Testis (tissue), 2 donors: ENCODE measurements at regions not wholly inside any gene's neighbourhood (a gene's known extent, or its start where the extent isn't known, plus 50 kb on each side); places are given as distances from the start of the nearest gene placed in this dataset.

ENCODE experiments used
- DNase-seq: peaks from one replicate; pipeline ENCODE4 v3.0.0-alpha.2; 2019
- H3K27ac ChIP-seq, 2 donors: fragments of 200-600 bp; sonication (generic); one replicate each; pipeline ENCODE4 v1.5.1; 2019
- H3K27me3 ChIP-seq: fragments of 200-600 bp; sonication (generic); one replicate; pipeline ENCODE4 v1.5.1; 2019
- H3K36me3 ChIP-seq: fragments of 200-600 bp; sonication (generic); one replicate; pipeline ENCODE4 v1.5.1; 2017; ENCODE audit warnings: low read depth; ENCODE audit errors: missing control alignments
- H3K4me1 ChIP-seq: fragments of 200-600 bp; sonication (generic); one replicate; pipeline ENCODE4 v1.5.1; 2019
- H3K4me3 ChIP-seq, 2 donors: fragments of 200-600 bp; sonication (generic); one replicate each; pipeline ENCODE4 v1.5.1; 2017 to 2019
- H3K9me3 ChIP-seq: fragments of 200-600 bp; sonication (generic); one replicate; pipeline ENCODE4 v1.5.1; 2017
- POLR2A ChIP-seq: fragments of 450-650 bp; IDR thresholded peaks from one replicate; pipeline ENCODE4 v1.6.1; 2017; ENCODE audit warnings: antibody characterized with exemption, mild to moderate bottlenecking, moderate library complexity
- WGBS, 2 donors: methylation state at CpG; one replicate each; pipeline ENCODE4 v1.1.5; 2018; 5-methylcytosine and 5-hydroxymethylcytosine counted together
- intact Hi-C: fragments of 100-400 bp; cut with DNase I; formaldehyde crosslinking; loops from one replicate; pipeline ENCODE4 v1.15.1; 2023; ENCODE audit warnings: low total_unique reads
- TF ChIP-seq, protein P1 (sequence below), 3 experiments: fragments of 450-650 bp in 2 of 3; fragments of 200-600 bp in 1 of 3; sonication (generic) in 1 of 3; IDR thresholded peaks; one replicate each; pipeline ENCODE4 v1.5.1; 2016 to 2019; ENCODE audit warnings: antibody characterized with exemption in 3 of 3, mild to moderate bottlenecking in 2 of 3, moderate library complexity in 1 of 3

- TF ChIP-seq POLR2A = no peak
- TF ChIP-seq, protein P1, sequence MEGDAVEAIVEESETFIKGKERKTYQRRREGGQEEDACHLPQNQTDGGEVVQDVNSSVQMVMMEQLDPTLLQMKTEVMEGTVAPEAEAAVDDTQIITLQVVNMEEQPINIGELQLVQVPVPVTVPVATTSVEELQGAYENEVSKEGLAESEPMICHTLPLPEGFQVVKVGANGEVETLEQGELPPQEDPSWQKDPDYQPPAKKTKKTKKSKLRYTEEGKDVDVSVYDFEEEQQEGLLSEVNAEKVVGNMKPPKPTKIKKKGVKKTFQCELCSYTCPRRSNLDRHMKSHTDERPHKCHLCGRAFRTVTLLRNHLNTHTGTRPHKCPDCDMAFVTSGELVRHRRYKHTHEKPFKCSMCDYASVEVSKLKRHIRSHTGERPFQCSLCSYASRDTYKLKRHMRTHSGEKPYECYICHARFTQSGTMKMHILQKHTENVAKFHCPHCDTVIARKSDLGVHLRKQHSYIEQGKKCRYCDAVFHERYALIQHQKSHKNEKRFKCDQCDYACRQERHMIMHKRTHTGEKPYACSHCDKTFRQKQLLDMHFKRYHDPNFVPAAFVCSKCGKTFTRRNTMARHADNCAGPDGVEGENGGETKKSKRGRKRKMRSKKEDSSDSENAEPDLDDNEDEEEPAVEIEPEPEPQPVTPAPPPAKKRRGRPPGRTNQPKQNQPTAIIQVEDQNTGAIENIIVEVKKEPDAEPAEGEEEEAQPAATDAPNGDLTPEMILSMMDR (IDR thresholded peaks at IDR 0.05) = no peak
- no peak for DNase-seq
- Histone ChIP-seq H3K9me3 (no peaks in the 10 kb centered on the region), H3K27ac (no peak overlapping the region), H3K4me3 (no peak overlapping the region), H3K27me3 (no peaks in the 10 kb centered on the region), H3K4me1 (no peaks in the 10 kb centered on the region), H3K36me3 (no peaks in the 10 kb centered on the region)
- intact Hi-C loops = no loop called here
Measured at GRCh38 chr7:11302121-11302520, 328.4 kb downstream of the PHF14 start.

DNA sequence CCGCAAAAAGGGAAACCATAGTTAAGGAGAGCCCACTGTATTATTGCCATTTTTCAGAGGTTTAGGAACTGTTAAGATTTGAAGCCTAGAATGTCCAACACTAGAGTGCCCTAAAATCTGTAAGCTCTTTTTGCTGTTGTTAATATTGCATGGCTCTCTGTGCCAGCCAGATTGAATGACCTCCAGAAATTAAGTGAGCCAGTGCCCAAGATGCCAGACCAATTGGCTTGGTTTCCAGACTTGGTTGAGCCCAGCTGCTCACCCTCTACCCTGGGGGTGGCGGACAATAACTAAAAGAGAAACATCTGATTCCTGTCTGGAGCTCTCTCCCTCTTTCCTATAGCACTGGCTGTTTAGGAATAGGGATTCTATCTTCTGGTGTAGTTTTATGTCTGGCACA lies 340.1 kb downstream of the PHF14 start:
- Histone ChIP-seq H3K36me3 (no peaks in the 10 kb centered on the region), H3K27ac (no peak overlapping the region), H3K27me3 (no peaks in the 10 kb centered on the region), H3K9me3 (no peaks in the 10 kb centered on the region), H3K4me1 (no peaks in the 10 kb centered on the region), H3K4me3 (no peak overlapping the region)
- no peak for TF ChIP-seq POLR2A
- TF ChIP-seq, protein P1 (IDR thresholded peaks at IDR 0.05) = no peak
- intact Hi-C loops = no loop called here
- no peak for DNase-seq
- WGBS, 2 donors = 91 to 93% methylated on average over 2 of the region's 2 CpGs

GRCh38 chr7:11315666-11316258 lies 342.1 kb downstream of the PHF14 start:
- Histone ChIP-seq H3K27ac (no peak overlapping the region), H3K9me3 (no peaks in the 10 kb centered on the region), H3K4me1 (no peaks in the 10 kb centered on the region), H3K4me3 (no peak overlapping the region), H3K27me3 (no peaks in the 10 kb centered on the region), H3K36me3 (no peaks in the 10 kb centered on the region)
- intact Hi-C loops = no loop called here
- DNase-seq = no peak
- no peak for TF ChIP-seq POLR2A
- TF ChIP-seq, protein P1 (IDR thresholded peaks at IDR 0.05) = no peak
- 79 to 88% methylated on average over 3 of the region's 3 CpGs for WGBS, 2 donors

DNA sequence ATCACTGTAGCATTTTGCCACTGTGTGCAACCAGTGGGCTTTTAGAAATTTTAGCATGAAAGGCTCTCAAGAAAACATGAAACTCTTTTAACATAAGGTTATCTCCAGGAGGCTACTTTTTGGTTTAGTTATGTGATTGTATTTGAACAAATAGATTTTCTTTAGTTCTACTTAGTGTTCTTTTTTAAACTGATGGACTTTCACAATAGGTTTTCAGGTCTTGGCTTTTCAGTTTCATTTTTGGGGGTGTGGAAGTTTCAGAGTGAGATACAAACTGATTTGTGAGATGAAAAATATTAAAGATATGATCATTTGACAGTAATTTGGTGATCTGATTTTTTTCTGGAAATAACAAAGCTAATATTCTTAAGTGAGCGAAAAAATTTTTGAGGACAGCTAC lies 344.1 kb downstream of the PHF14 start:
- WGBS, 2 donors = 90 to 95% methylated on average over 1 of the region's 1 CpG
- TF ChIP-seq POLR2A = no peak
- TF ChIP-seq, protein P1 (IDR thresholded peaks at IDR 0.05) = no peak
- Histone ChIP-seq H3K4me3 (no peak overlapping the region), H3K4me1 (no peaks in the 10 kb centered on the region), H3K36me3 (no peaks in the 10 kb centered on the region), H3K27ac (no peak overlapping the region), H3K9me3 (no peaks in the 10 kb centered on the region), H3K27me3 (no peaks in the 10 kb centered on the region)
- intact Hi-C loops = no loop called here
- DNase-seq = no peak

DNA sequence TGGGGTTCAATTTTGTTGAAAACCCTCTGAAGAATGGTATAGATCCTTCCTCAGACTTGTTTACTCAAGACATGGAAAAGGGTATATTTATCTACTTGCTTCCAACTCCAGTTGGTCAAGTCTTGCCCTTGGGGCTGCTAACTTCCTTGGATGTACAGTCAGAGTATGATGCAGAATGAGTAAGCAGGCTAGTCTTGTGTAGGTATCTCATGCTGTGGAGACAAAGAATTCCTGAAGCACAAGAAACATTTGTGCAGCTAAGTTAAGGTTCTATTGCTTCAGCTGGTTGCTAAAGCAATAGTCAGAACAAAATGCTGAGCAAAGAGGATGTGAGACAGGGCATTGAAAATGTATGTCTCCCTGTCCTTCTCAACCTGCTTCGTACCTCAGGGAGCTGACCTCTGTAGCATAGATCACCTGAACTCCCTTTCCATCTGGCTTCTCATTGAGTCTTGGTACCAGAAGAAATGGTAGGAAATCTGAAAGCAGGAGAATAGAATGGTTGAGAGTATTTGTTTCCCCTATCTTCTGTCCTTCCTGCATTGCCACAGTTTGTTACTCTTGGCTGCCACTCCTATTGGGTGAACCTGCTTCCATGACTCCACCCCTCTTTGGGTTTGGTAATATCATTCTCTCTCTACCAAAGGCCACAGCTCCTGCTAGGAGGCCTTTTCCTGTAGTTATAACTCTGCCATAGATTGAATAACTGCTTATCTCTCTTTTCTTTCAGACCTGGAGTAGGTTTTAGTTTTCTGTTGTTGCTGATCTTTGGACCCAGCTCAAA lies 346.0 kb downstream of the PHF14 start:
- intact Hi-C loops = no loop called here
- WGBS, 2 donors = 91 to 95% methylated on average over 1 of the region's 1 CpG
- H3K9me3 ChIP-seq = no peaks in the 10 kb centered on the region

More for the DNA sequence above, 346.0 kb downstream of the PHF14 start:
- no peak for TF ChIP-seq POLR2A
- TF ChIP-seq, protein P1 (IDR thresholded peaks at IDR 0.05) = no peak
- Histone ChIP-seq H3K27ac (no peak overlapping the region), H3K27me3 (no peaks in the 10 kb centered on the region), H3K4me1 (no peaks in the 10 kb centered on the region), H3K36me3 (no peaks in the 10 kb centered on the region), H3K4me3 (no peak overlapping the region)
- DNase-seq = no peak
